CD14-positive monocyte (primary cell): ENCODE measurements at regions not wholly inside any gene's neighbourhood (a gene's known extent, or its start where the extent isn't known, plus 50 kb on each side); places are given as distances from the start of the nearest gene placed in this dataset.

ENCODE experiments used
- DNase-seq, 3 donors: peaks; one replicate each; pipeline ENCODE4 v3.0.0-alpha.2; 2011 to 2022
- H2AFZ ChIP-seq: 2 replicates; pipeline ENCODE4 v1.6.0; 2012; ENCODE audit warnings: mild to moderate bottlenecking, low read depth, low read length, inconsistent platforms; ENCODE audit not compliant: insufficient read depth, poor library complexity, severe bottlenecking
- H3K27ac ChIP-seq, 2 donors: 1 replicate in 1 of 2; 2 replicates in 1 of 2; pipeline ENCODE4 v1.5.1; 2012 to 2013; ENCODE audit warnings: low read length in 2 of 2, control low read depth in 1 of 2, inconsistent platforms in 1 of 2, low read depth in 1 of 2, mild to moderate bottlenecking in 1 of 2
- H3K27me3 ChIP-seq, 2 donors: one replicate each; pipeline versions ENCODE4 v1.6.0 to v1.6.1; 2011 to 2013; ENCODE audit warnings: low read length in 2 of 2; ENCODE audit not compliant: control insufficient read depth in 2 of 2, insufficient read depth in 2 of 2
- H3K36me3 ChIP-seq, 2 donors: replicated peaks in 1 of 2; 1 replicate in 1 of 2; 2 replicates in 1 of 2; pipeline versions ENCODE4 v1.5.1 to v1.6.1; 2012 to 2013; ENCODE audit warnings: low read length in 2 of 2, control low read depth in 1 of 2, inconsistent platforms in 1 of 2, mild to moderate bottlenecking in 1 of 2; ENCODE audit not compliant: insufficient read depth in 2 of 2, control insufficient read depth in 1 of 2
- H3K4me1 ChIP-seq, 2 donors: 1 replicate in 1 of 2; 2 replicates in 1 of 2; pipeline versions ENCODE4 v1.5.1 to v1.6.1; 2012 to 2013; ENCODE audit warnings: low read length in 2 of 2, control low read depth in 1 of 2, inconsistent platforms in 1 of 2, mild to moderate bottlenecking in 1 of 2, moderate library complexity in 1 of 2; ENCODE audit not compliant: insufficient read depth in 2 of 2, control insufficient read depth in 1 of 2
- H3K4me2 ChIP-seq: replicated peaks from 2 replicates; pipeline ENCODE3; 2012; ENCODE audit warnings: low read length, moderate library complexity, mild to moderate bottlenecking; ENCODE audit not compliant: poor library complexity, severe bottlenecking; ENCODE audit errors: extremely low read depth
- H3K4me3 ChIP-seq, 3 experiments: fragments of 200-600 bp in 1 of 3; sonication (generic) in 1 of 3; replicated peaks in 1 of 3; 1 replicate in 2 of 3; 2 replicates in 1 of 3; pipeline ENCODE4 v1.5.1; 2011 to 2013; ENCODE audit warnings: low read length in 3 of 3, mild to moderate bottlenecking in 3 of 3, control low read depth in 2 of 3, low read depth in 2 of 3, inconsistent platforms in 1 of 3, moderate library complexity in 1 of 3
- H3K79me2 ChIP-seq: 2 replicates; pipeline ENCODE4 v1.6.0; 2012; ENCODE audit warnings: mild to moderate bottlenecking, control low read depth, inconsistent platforms, low read length, moderate library complexity; ENCODE audit not compliant: insufficient read depth
- H3K9ac ChIP-seq: 2 replicates; pipeline ENCODE4 v1.6.0; 2017; ENCODE audit warnings: low read length, mild to moderate bottlenecking; ENCODE audit not compliant: insufficient read depth, poor library complexity, severe bottlenecking
- H3K9me3 ChIP-seq, 2 donors: replicated peaks in 1 of 2; 1 replicate in 1 of 2; 2 replicates in 1 of 2; pipeline versions ENCODE4 v1.5.1 to v1.6.1; 2012 to 2013; ENCODE audit warnings: low read length in 2 of 2, control low read depth in 1 of 2; ENCODE audit not compliant: control insufficient read depth in 1 of 2, insufficient read depth in 1 of 2
- H4K20me1 ChIP-seq: 2 replicates; pipeline ENCODE4 v1.6.0; 2012; ENCODE audit warnings: mild to moderate bottlenecking, low read length, control low read depth, moderate library complexity; ENCODE audit not compliant: insufficient read depth
- H3K27ac Mint-ChIP-seq, 7 donors: one replicate each; pipeline ENCODE4 v1.8.0; 2020; ENCODE audit warnings: mild to moderate bottlenecking in 7 of 7, mixed read lengths in 7 of 7, moderate library complexity in 6 of 7, inconsistent platforms in 2 of 7
- H3K27me3 Mint-ChIP-seq, 3 donors: one replicate each; pipeline ENCODE4 v1.8.0; 2021 to 2022; ENCODE audit warnings: low read depth in 3 of 3, mild to moderate bottlenecking in 3 of 3, mixed read lengths in 3 of 3, moderate library complexity in 3 of 3, inconsistent platforms in 1 of 3
- H3K36me3 Mint-ChIP-seq, 2 donors: one replicate each; pipeline ENCODE4 v1.8.0; 2020; ENCODE audit warnings: mixed read lengths in 2 of 2, inconsistent platforms in 1 of 2, mild to moderate bottlenecking in 1 of 2
- H3K4me1 Mint-ChIP-seq: one replicate; pipeline ENCODE4 v1.8.0; 2020; ENCODE audit warnings: mild to moderate bottlenecking, mixed read lengths
- H3K4me3 Mint-ChIP-seq, 2 donors: one replicate each; pipeline ENCODE4 v1.8.0; 2020; ENCODE audit warnings: mild to moderate bottlenecking in 2 of 2, mixed read lengths in 2 of 2, moderate library complexity in 1 of 2
- H3K9me3 Mint-ChIP-seq, 7 donors: one replicate each; pipeline ENCODE4 v1.8.0; 2020 to 2022; ENCODE audit warnings: mixed read lengths in 7 of 7, mild to moderate bottlenecking in 6 of 7, moderate library complexity in 6 of 7, inconsistent platforms in 2 of 7
- CTCF ChIP-seq: fragments of 200-600 bp; IDR thresholded peaks from one replicate; pipeline ENCODE4 v1.8.0; 2022; ENCODE audit warnings: antibody characterized with exemption, mild to moderate bottlenecking
- WGBS: methylation state at CpG from one replicate; pipeline ENCODE4 v1.1.5; 2013; ENCODE audit warnings: missing lambda C conversion rate; ENCODE audit not compliant: insufficient coverage; 5-methylcytosine and 5-hydroxymethylcytosine counted together
- intact Hi-C, 2 donors: fragments of 100-400 bp; cut with micrococcal nuclease; formaldehyde crosslinking; loops; one replicate each; pipeline versions ENCODE4 v1.15.0 to v1.15.1; 2023

- no peaks in the 10 kb centered on the region for H4K20me1 ChIP-seq
Observed at GRCh38 chr16:65373097-65373496, 251.2 kb upstream of the CDH11 start.

DNA sequence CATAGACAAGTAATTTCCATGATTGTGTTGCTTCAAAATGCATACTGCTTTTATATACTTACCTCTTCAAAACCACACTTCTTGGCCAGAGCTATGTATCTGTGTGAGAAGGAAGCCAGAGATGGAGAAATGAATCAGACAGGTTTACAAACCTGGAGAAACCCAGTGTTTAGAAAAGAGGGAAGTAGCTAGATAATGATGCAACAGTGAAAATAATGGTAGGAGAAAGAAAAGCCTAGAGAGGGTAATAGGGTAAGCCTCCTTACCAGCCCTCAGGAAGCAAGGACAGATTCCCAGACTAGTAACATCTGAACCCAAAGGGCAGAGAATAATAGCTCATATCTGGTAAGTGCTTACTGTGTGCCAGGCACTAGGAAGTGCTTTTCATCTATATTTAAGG, 250.3 kb upstream of the CDH11 start:
- Mint-ChIP-seq H3K27me3 (peaks cover 0 to 4% (median 2%) of the 10 kb centered on the region in 3 donors), H3K27ac (no peak overlapping the region)

More at GRCh38 chr16:65373097-65373496, 251.2 kb upstream of the CDH11 start:
- Histone ChIP-seq H3K4me2 (peak overlapping the region; percentile 26), H3K79me2 (no peaks in the 10 kb centered on the region), H3K36me3 (no peaks in the 10 kb centered on the region), H3K9me3 (no peaks in the 10 kb centered on the region), H3K4me3 (peak overlapping the region in 1 of 3 experiments; percentile 6), H3K4me1 (peaks cover 22 to 24% of the 10 kb centered on the region in 2 donors), H3K27me3 (no peaks in the 10 kb centered on the region), H3K9ac (no peak overlapping the region), H3K27ac (no peak overlapping the region), H2AFZ (no peak overlapping the region)
- intact Hi-C loops, result no loop called here
- no peak overlapping the region for H3K4me3 Mint-ChIP-seq
- peaks cover 0 to 8% (median 6%) of the 10 kb centered on the region in 7 donors for H3K9me3 Mint-ChIP-seq
- peak; percentile 0 to 38 (median 26) for DNase-seq
- 8% methylated on average over 1 of the region's 3 CpGs for WGBS
- peaks cover 22% of the 10 kb centered on the region for H3K4me1 Mint-ChIP-seq
- peak overlapping the region in 4 of 7 donors; percentile 16 to 85 (median 66) for H3K27ac Mint-ChIP-seq
- H3K36me3 Mint-ChIP-seq, result no peaks in the 10 kb centered on the region
- peaks cover 0 to 6% (median 2%) of the 10 kb centered on the region in 3 donors for H3K27me3 Mint-ChIP-seq
- no peak for TF ChIP-seq CTCF

More for the DNA sequence above, 250.3 kb upstream of the CDH11 start:
- TF ChIP-seq CTCF, result no peak
- peaks cover 0 to 8% (median 6%) of the 10 kb centered on the region in 7 donors for H3K9me3 Mint-ChIP-seq
- no peak overlapping the region for H3K4me2 ChIP-seq
- H3K36me3 ChIP-seq, result no peaks in the 10 kb centered on the region
- no peaks in the 10 kb centered on the region for H3K27me3 ChIP-seq
- intact Hi-C loops, result no loop called here
- no peak overlapping the region for H2AFZ ChIP-seq
- H4K20me1 ChIP-seq, result no peaks in the 10 kb centered on the region
- H3K4me1 Mint-ChIP-seq, result peaks cover 22% of the 10 kb centered on the region
- peaks cover 22 to 24% of the 10 kb centered on the region in 2 donors for H3K4me1 ChIP-seq
- no peak overlapping the region for H3K4me3 Mint-ChIP-seq
- DNase-seq, result peak in 2 of 3 donors; percentile 40 to 44
- H3K9me3 ChIP-seq, result no peaks in the 10 kb centered on the region
- H3K9ac ChIP-seq, result no peak overlapping the region
- no peak overlapping the region for H3K4me3 ChIP-seq
- no peaks in the 10 kb centered on the region for H3K79me2 ChIP-seq
- H3K36me3 Mint-ChIP-seq, result no peaks in the 10 kb centered on the region
- H3K27ac ChIP-seq, result no peak overlapping the region
